ENCODE measurements at regions not wholly inside any gene's neighbourhood (a gene's known extent, or its start where the extent isn't known, plus 50 kb on each side); places are given as distances from the start of the nearest gene placed in this dataset.

DNA sequence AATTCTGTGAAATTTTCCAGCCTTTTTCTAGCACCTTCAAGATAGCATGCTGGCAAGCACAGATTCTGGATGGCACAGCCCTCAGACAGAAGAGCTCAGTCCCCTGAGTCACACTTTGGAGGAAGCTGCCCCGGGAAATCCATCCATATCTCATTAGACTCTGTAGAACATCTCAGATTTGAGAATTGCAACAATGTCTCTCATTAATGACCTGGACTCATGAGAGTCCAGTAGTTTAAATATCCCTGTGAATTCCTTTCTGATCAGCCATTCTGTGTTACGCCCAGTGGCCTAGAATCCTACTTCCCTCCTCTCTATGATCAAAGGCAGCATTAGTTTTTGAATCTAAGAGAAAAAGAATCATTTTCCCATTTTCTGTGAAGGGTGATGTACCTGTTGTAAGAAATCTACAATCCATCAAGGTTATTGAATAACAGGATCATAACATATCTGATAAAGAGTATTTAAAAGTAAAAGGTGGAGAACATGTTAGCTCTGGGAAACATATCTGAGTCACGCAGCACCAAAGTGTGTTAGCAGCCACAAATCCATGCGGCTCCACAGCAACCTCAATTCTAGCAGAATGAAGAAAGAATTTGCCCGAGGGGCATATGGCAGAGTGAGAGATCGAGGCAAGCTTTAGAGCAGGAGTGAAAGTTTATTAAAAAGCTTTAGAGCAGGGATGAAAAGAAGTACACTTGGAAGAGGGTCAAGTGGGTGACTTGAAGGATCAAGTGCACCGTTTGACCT lies 855.6 kb upstream of the TMEM132C start:
- H3K27me3 ChIP-seq (replicated peaks; ENCODE audit: control insufficient read depth, insufficient read depth, low read length), result no peaks in the 10 kb centered on the region
- no peak for DNase-seq (ENCODE audit: extremely low read depth, insufficient read length)
- TF ChIP-seq, protein P1, sequence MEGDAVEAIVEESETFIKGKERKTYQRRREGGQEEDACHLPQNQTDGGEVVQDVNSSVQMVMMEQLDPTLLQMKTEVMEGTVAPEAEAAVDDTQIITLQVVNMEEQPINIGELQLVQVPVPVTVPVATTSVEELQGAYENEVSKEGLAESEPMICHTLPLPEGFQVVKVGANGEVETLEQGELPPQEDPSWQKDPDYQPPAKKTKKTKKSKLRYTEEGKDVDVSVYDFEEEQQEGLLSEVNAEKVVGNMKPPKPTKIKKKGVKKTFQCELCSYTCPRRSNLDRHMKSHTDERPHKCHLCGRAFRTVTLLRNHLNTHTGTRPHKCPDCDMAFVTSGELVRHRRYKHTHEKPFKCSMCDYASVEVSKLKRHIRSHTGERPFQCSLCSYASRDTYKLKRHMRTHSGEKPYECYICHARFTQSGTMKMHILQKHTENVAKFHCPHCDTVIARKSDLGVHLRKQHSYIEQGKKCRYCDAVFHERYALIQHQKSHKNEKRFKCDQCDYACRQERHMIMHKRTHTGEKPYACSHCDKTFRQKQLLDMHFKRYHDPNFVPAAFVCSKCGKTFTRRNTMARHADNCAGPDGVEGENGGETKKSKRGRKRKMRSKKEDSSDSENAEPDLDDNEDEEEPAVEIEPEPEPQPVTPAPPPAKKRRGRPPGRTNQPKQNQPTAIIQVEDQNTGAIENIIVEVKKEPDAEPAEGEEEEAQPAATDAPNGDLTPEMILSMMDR (IDR thresholded peaks at IDR 0.05; ENCODE audit: insufficient read depth, low read length, poor library complexity, severe bottlenecking), result no peak
- H3K36me3 ChIP-seq (ENCODE audit: control insufficient read depth, insufficient read depth, low read length), result no peaks in the 10 kb centered on the region
- H3K4me3 ChIP-seq (replicated peaks; ENCODE audit: low read depth, low read length), result no peak overlapping the region

- Histone ChIP-seq H3K36me3 (ENCODE audit: control insufficient read depth, insufficient read depth, low read length) (no peaks in the 10 kb centered on the region), H3K27me3 (replicated peaks; ENCODE audit: control insufficient read depth, insufficient read depth, low read length) (no peaks in the 10 kb centered on the region), H3K4me3 (replicated peaks; ENCODE audit: low read depth, low read length) (no peak overlapping the region)
- DNase-seq (ENCODE audit: extremely low read depth, insufficient read length), result no peak
- TF ChIP-seq, protein P1 (IDR thresholded peaks at IDR 0.05; ENCODE audit: insufficient read depth, low read length, poor library complexity, severe bottlenecking), result no peak
Measured at GRCh38 chr12:127411981-127412380, 855.0 kb upstream of the TMEM132C start.

DNA sequence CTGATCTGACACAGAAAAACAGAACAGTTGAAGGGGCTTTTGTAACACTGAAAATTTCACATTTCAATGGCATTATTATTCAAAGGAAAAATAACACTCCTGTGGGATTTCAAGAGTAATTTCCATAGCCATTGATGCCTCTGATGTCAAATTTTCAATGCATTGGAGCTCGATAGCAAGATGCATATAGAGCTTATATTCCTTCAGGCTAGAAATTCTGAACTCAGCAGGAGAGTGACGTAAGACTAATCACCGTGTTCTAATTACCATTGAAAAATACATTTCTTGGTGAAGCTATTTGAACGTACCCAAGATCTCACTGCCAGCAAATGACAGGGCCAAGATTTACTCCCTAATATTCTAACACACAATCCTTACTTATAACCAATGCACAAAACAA lies 854.1 kb upstream of the TMEM132C start:
- no peak overlapping the region for H3K4me3 ChIP-seq (replicated peaks; ENCODE audit: low read depth, low read length)
- H3K27me3 ChIP-seq (replicated peaks; ENCODE audit: control insufficient read depth, insufficient read depth, low read length), result no peaks in the 10 kb centered on the region
- TF ChIP-seq, protein P1 (IDR thresholded peaks at IDR 0.05; ENCODE audit: insufficient read depth, low read length, poor library complexity, severe bottlenecking), result no peak
- H3K36me3 ChIP-seq (ENCODE audit: control insufficient read depth, insufficient read depth, low read length), result no peaks in the 10 kb centered on the region
- no peak for DNase-seq (ENCODE audit: extremely low read depth, insufficient read length)

- no peak for DNase-seq (ENCODE audit: extremely low read depth, insufficient read length)
- no peak overlapping the region for H3K4me3 ChIP-seq (replicated peaks; ENCODE audit: low read depth, low read length)
- TF ChIP-seq, protein P1 (IDR thresholded peaks at IDR 0.05; ENCODE audit: insufficient read depth, low read length, poor library complexity, severe bottlenecking), result no peak
- no peaks in the 10 kb centered on the region for H3K36me3 ChIP-seq (ENCODE audit: control insufficient read depth, insufficient read depth, low read length)
- H3K27me3 ChIP-seq (replicated peaks; ENCODE audit: control insufficient read depth, insufficient read depth, low read length), result no peaks in the 10 kb centered on the region
Measured at GRCh38 chr12:127414186-127414585, 852.8 kb upstream of the TMEM132C start.

- Histone ChIP-seq H3K4me3 (replicated peaks; ENCODE audit: low read depth, low read length) (no peak overlapping the region), H3K36me3 (ENCODE audit: control insufficient read depth, insufficient read depth, low read length) (no peaks in the 10 kb centered on the region), H3K27me3 (replicated peaks; ENCODE audit: control insufficient read depth, insufficient read depth, low read length) (no peaks in the 10 kb centered on the region)
- TF ChIP-seq, protein P1 (IDR thresholded peaks at IDR 0.05; ENCODE audit: insufficient read depth, low read length, poor library complexity, severe bottlenecking), result no peak
- DNase-seq (ENCODE audit: extremely low read depth, insufficient read length), result no peak
Measured at GRCh38 chr12:127414636-127415035, 852.3 kb upstream of the TMEM132C start.

All from GM06990 (cell line).